Tibial artery (tissue), 4 donors: ENCODE measurements at regions not wholly inside any gene's neighbourhood (a gene's known extent, or its start where the extent isn't known, plus 50 kb on each side); places are given as distances from the start of the nearest gene placed in this dataset.
"Not testable (repeated sequence)": the region's sequence is repeated elsewhere in the genome, so short reads cannot be mapped to it uniquely, and the experiment has no call there.

Experiments
- DNase-seq, 2 donors: peaks; one replicate each; pipeline ENCODE4 v3.0.0-alpha.2; 2019
- H3K27ac ChIP-seq, 2 donors: fragments of 200-600 bp; sonication (generic) in 1 of 2; 1 replicate in 1 of 2; 2 replicates in 1 of 2; pipeline ENCODE4 v1.5.1; 2018 to 2019; ENCODE audit warnings: mild to moderate bottlenecking in 1 of 2
- H3K27me3 ChIP-seq, 2 donors: fragments of 200-600 bp; sonication (generic) in 1 of 2; one replicate each; pipeline versions ENCODE4 v1.5.1 to v1.6.0; 2016 to 2019
- H3K36me3 ChIP-seq, 3 donors: fragments of 200-600 bp; sonication (generic) in 2 of 3; one replicate each; pipeline ENCODE4 v1.5.1; 2016 to 2019; ENCODE audit warnings: mild to moderate bottlenecking in 2 of 3
- H3K4me1 ChIP-seq, 4 donors: fragments of 200-600 bp; sonication (generic) in 2 of 4; 1 replicate in 3 of 4; 2 replicates in 1 of 4; pipeline ENCODE4 v1.5.1; 2016 to 2019
- H3K4me3 ChIP-seq, 2 donors: fragments of 200-600 bp; sonication (generic) in 1 of 2; 1 replicate in 1 of 2; 2 replicates in 1 of 2; pipeline ENCODE4 v1.5.1; 2018 to 2019; ENCODE audit warnings: mild to moderate bottlenecking in 2 of 2
- H3K9me3 ChIP-seq, 3 donors: fragments of 200-600 bp; sonication (generic) in 1 of 3; one replicate each; pipeline ENCODE4 v1.5.1; 2016 to 2019
- intact Hi-C: fragments of 100-400 bp; cut with DNase I; formaldehyde crosslinking; loops from one replicate; pipeline ENCODE4 v1.15.0; 2023; ENCODE audit warnings: low total_unique reads
- TF ChIP-seq, protein P1 (sequence below), 2 experiments: fragments of 200-600 bp in 1 of 2; fragments of 450-650 bp in 1 of 2; IDR thresholded peaks; one replicate each; pipeline ENCODE4 v1.5.1; 2017 to 2019; ENCODE audit warnings: antibody characterized with exemption in 2 of 2, mild to moderate bottlenecking in 1 of 2, moderate library complexity in 1 of 2

DNA sequence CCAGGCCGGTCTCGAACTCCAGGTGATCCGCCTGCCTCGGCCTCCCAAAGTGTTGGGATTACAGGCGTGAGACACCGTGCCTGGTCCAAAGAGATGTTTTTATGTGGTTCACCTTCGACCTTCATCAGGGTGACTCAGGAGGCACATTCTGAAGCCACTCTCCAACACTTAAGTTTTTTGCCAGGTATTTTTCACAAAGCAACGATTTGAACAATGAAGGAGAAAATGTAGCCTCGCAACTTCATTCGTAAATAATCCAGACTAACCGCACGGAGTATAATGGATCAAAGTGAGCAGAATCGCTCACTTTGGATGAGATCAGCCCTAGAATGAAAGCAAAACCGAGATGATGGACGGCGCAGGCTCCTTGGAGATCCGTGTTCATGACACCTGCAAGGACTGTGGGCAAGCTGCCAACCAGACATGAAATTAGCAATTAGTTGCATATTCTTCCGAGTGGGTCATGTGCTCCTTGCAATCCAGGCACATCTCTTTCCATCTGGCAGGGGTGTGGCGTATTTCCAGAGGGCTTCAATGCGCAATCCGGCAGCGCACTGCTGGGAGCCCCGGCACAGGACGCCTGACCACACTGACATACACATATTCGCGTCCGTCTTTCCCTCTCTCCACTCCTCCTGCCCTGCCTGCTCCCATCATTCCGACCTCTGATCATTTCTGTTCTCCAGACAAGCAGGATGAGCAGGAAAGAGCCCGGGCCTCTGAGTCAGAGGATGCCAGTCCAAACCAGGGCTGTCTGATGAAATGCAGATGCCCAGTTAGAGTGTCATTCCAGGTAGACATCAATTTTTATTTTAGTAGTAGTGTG, 148.4 kb downstream of the KLF6 start:
- intact Hi-C loops, result no loop called here
- DNase-seq, result no peak
- Histone ChIP-seq H3K4me3 (no peak overlapping the region), H3K9me3 (no peaks in the 10 kb centered on the region), H3K27ac (no peak overlapping the region), H3K36me3 (no peaks in the 10 kb centered on the region), H3K4me1 (peaks cover 0 to 12% (median 1%) of the 10 kb centered on the region in 4 donors), H3K27me3 (no peaks in the 10 kb centered on the region)
- TF ChIP-seq, protein P1, sequence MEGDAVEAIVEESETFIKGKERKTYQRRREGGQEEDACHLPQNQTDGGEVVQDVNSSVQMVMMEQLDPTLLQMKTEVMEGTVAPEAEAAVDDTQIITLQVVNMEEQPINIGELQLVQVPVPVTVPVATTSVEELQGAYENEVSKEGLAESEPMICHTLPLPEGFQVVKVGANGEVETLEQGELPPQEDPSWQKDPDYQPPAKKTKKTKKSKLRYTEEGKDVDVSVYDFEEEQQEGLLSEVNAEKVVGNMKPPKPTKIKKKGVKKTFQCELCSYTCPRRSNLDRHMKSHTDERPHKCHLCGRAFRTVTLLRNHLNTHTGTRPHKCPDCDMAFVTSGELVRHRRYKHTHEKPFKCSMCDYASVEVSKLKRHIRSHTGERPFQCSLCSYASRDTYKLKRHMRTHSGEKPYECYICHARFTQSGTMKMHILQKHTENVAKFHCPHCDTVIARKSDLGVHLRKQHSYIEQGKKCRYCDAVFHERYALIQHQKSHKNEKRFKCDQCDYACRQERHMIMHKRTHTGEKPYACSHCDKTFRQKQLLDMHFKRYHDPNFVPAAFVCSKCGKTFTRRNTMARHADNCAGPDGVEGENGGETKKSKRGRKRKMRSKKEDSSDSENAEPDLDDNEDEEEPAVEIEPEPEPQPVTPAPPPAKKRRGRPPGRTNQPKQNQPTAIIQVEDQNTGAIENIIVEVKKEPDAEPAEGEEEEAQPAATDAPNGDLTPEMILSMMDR (IDR thresholded peaks at IDR 0.05), result no peak

DNA sequence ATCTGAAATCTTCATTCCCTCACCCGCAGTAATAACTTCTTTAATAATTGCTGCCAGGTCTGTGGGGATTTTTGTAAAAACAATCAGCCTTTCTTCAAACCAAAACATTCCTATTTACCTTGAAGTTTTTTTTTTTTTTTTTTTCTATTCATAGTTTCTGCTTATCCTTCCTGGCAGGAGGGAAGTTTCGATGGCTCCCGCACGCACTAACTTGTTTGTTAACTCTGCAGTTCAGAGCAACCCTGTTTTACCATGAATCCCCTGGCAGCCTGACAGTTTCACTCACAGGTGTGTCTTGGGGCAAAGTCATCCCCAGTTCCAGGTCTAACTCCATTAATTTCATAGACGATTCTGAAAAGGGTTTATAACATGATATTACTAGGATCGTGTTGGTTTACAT, 149.3 kb downstream of the KLF6 start:
- DNase-seq, result no peak
- Histone ChIP-seq H3K36me3 (no peaks in the 10 kb centered on the region), H3K4me3 (no peak overlapping the region), H3K4me1 (peaks cover 0 to 12% (median 1%) of the 10 kb centered on the region in 4 donors), H3K27ac (no peak overlapping the region), H3K27me3 (no peaks in the 10 kb centered on the region), H3K9me3 (no peaks in the 10 kb centered on the region)
- intact Hi-C loops, result no loop called here
- TF ChIP-seq, protein P1 (IDR thresholded peaks at IDR 0.05), result no peak

DNA sequence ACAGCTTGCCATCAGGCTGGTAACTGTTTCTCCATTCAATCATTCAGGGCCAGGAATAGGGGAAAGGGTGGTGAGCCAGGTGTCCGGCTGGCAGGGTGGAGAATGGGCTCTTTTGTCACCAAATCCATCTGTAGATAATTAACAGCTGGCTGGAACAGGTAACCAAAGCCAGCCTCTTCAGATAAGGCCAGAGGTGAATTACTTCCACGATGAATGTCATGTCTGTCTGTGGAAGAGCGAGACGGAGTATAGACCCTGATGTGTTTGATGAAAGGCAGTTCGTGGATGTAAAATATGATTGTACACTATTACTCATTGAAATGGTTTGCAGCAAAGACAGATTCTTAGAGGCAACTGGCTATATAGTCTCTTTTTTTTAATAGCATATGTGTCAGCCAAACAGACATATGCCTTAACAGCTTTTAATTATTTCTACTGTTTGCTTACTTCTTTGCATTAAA, 149.8 kb downstream of the KLF6 start:
- DNase-seq, result no peak
- Histone ChIP-seq H3K4me1 (peaks cover 0 to 12% (median 1%) of the 10 kb centered on the region in 4 donors), H3K9me3 (no peaks in the 10 kb centered on the region), H3K4me3 (no peak overlapping the region), H3K27me3 (no peaks in the 10 kb centered on the region), H3K27ac (no peak overlapping the region), H3K36me3 (no peaks in the 10 kb centered on the region)
- intact Hi-C loops, result no loop called here
- TF ChIP-seq, protein P1 (IDR thresholded peaks at IDR 0.05), result no peak

DNA sequence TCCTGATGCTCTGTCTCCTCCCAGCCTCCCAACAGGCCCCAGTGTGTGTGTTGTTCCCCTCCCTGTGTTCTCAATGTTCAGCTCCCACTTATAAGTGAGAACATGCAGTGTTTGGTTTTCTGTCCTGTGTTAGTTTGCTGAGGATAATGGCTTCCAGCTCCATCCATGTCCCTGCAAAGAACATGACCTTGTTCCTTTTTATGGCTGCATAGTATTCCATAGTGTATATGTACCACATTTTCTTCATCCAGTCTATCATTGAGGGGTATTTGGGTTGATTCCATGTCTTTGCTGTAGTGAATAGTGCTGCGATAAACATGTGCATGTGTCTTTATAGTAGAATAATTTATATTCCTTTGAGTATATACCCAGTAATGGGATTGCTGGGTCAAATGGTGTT, 150.4 kb downstream of the KLF6 start:
- H3K27ac ChIP-seq, DNase-seq, H3K36me3 ChIP-seq, H3K27me3 ChIP-seq, H3K4me3 ChIP-seq, H3K9me3 ChIP-seq, intact Hi-C loops: not testable (repeated sequence)
- H3K4me1 ChIP-seq, result peaks cover 0 to 12% (median 1%) of the 10 kb centered on the region in 4 donors

DNA sequence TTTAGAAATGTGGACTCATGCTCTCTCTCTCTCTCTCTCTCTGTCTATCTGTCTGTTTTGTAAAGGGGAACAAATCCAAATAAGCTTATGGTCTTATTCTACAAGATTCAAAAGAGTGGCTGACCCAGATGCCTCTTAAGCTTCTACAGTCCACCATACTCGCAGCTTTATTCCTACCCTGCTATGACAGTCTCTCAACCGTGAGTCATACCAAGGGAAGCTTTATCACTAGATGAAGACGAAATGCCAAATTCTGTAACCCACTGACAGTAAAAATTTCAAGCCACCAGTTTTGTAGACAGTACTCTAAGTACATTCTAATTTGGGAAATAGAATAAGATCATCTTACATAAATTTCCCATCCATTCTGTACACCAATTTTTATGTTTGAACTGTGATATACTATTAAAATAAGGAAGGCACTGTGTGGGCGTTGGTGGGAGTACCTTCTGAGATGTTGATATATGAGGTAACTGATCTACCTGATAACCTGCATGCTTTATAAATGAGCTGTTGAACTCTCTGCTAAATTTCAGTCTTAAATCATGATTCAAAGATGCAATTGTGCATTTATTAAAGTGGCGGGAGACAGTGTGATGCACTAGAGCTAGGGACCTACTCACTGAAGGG, 153.2 kb downstream of the KLF6 start:
- no peaks in the 10 kb centered on the region for H3K36me3 ChIP-seq
- no peak overlapping the region for H3K4me3 ChIP-seq
- no peaks in the 10 kb centered on the region for H3K9me3 ChIP-seq
- intact Hi-C loops, result no loop called here
- no peaks in the 10 kb centered on the region for H3K27me3 ChIP-seq
- no peak for DNase-seq
- no peak overlapping the region for H3K27ac ChIP-seq
- no peaks in the 10 kb centered on the region for H3K4me1 ChIP-seq
- TF ChIP-seq, protein P1 (IDR thresholded peaks at IDR 0.05), result no peak

DNA sequence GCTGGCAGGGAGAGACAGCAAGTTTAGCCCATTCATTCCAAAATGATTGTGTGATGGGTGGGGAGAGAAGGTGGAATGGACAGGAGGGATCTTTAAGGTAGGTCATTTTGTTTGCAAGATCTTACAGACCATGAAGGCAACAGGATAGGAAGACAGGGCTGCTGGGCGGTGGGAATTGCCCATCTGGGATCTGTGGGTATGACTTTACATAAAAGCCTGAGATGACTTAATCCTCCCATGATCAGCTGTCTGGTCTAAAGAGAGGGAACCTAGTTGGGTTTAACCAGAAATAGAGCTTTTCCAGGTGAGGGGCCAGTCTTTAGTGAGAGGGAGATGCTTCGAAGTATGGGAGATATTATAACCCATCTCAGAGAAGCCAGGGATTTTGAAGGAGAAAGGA, 153.7 kb downstream of the KLF6 start:
- intact Hi-C loops, result no loop called here
- Histone ChIP-seq H3K36me3 (no peaks in the 10 kb centered on the region), H3K4me3 (no peak overlapping the region), H3K9me3 (no peaks in the 10 kb centered on the region), H3K4me1 (peaks cover 0 to 3% (median 1%) of the 10 kb centered on the region in 4 donors), H3K27ac (no peak overlapping the region), H3K27me3 (no peaks in the 10 kb centered on the region)
- DNase-seq, result no peak
- TF ChIP-seq, protein P1 (IDR thresholded peaks at IDR 0.05), result no peak
